Liver (tissue), 8 donors: ENCODE measurements at regions not wholly inside any gene's neighbourhood (a gene's known extent, or its start where the extent isn't known, plus 50 kb on each side); places are given as distances from the start of the nearest gene placed in this dataset.
"Not testable (repeated sequence)": the region's sequence is repeated elsewhere in the genome, so short reads cannot be mapped to it uniquely, and the experiment has no call there.

Experiments
- DNase-seq: peaks from one replicate; pipeline ENCODE4 v3.0.0-alpha.2; 2017; ENCODE audit warnings: low spot score
- H3K27ac ChIP-seq, 2 donors: one replicate each; pipeline ENCODE4 v1.7.0; 2013; ENCODE audit warnings: inconsistent platforms in 2 of 2, low read length in 2 of 2, control low read depth in 1 of 2, low read depth in 1 of 2, mild to moderate bottlenecking in 1 of 2
- H3K27me3 ChIP-seq, 4 donors: one replicate each; pipeline versions ENCODE4 v1.6.1 to v1.7.0; 2013; ENCODE audit warnings: low read length in 3 of 4, inconsistent platforms in 1 of 4, mild to moderate bottlenecking in 1 of 4, moderate library complexity in 1 of 4; ENCODE audit not compliant: control insufficient read depth in 4 of 4, insufficient read depth in 4 of 4
- H3K36me3 ChIP-seq, 4 donors: one replicate each; pipeline versions ENCODE4 v1.6.1 to v1.7.0; 2013; ENCODE audit warnings: low read length in 3 of 4, mild to moderate bottlenecking in 3 of 4, low read depth in 1 of 4, moderate library complexity in 1 of 4; ENCODE audit not compliant: control insufficient read depth in 4 of 4, insufficient read depth in 3 of 4
- H3K4me1 ChIP-seq, 4 donors: one replicate each; pipeline versions ENCODE4 v1.6.1 to v1.7.0; 2013; ENCODE audit warnings: low read length in 3 of 4, mild to moderate bottlenecking in 3 of 4, moderate library complexity in 1 of 4; ENCODE audit not compliant: control insufficient read depth in 4 of 4, insufficient read depth in 4 of 4
- H3K4me3 ChIP-seq, 3 donors: one replicate each; pipeline versions ENCODE4 v1.6.1 to v1.7.0; 2013; ENCODE audit warnings: low read length in 3 of 3, control low read depth in 1 of 3, low read depth in 1 of 3, mild to moderate bottlenecking in 1 of 3
- H3K9ac ChIP-seq, 2 donors: one replicate each; pipeline ENCODE4 v1.7.0; 2013; ENCODE audit warnings: low read length in 2 of 2, mild to moderate bottlenecking in 2 of 2, moderate library complexity in 2 of 2, control low read depth in 1 of 2, low read depth in 1 of 2
- H3K9me3 ChIP-seq, 4 donors: one replicate each; pipeline versions ENCODE4 v1.6.1 to v1.7.0; 2013; ENCODE audit warnings: low read length in 3 of 4; ENCODE audit not compliant: control insufficient read depth in 4 of 4
- EGR1 ChIP-seq, 2 donors: IDR thresholded peaks; 2 replicates each; pipeline ENCODE4 v1.6.1; 2016 to 2018; ENCODE audit warnings: antibody characterized with exemption in 2 of 2, low read depth in 2 of 2
- FOXA1 ChIP-seq: IDR thresholded peaks from 2 replicates; pipeline ENCODE4 v1.6.1; 2016; ENCODE audit warnings: antibody characterized with exemption
- GABPA ChIP-seq, 2 donors: IDR thresholded peaks in 1 of 2; conservative IDR thresholded peaks in 1 of 2; 2 replicates each; pipeline ENCODE4 v1.6.1; 2016; ENCODE audit warnings: antibody characterized with exemption in 2 of 2, mild to moderate bottlenecking in 1 of 2, moderate library complexity in 1 of 2
- HNF4A ChIP-seq, 2 donors: conservative IDR thresholded peaks; 2 replicates each; pipeline ENCODE4 v1.6.1; 2016; ENCODE audit warnings: antibody characterized with exemption in 2 of 2, mild to moderate bottlenecking in 2 of 2
- HNF4G ChIP-seq: IDR thresholded peaks from 2 replicates; pipeline ENCODE4 v1.6.1; 2016; ENCODE audit warnings: antibody characterized with exemption
- MAX ChIP-seq: IDR thresholded peaks from 2 replicates; pipeline ENCODE4 v1.6.1; 2016; ENCODE audit warnings: antibody characterized with exemption
- RXRA ChIP-seq, 2 donors: IDR thresholded peaks; 2 replicates each; pipeline ENCODE4 v1.6.1; 2017 to 2018; ENCODE audit warnings: antibody characterized with exemption in 2 of 2, mild to moderate bottlenecking in 1 of 2
- SP1 ChIP-seq: IDR thresholded peaks from 2 replicates; pipeline ENCODE4 v1.6.1; 2018; ENCODE audit warnings: antibody characterized with exemption, mild to moderate bottlenecking
- TAF1 ChIP-seq: conservative IDR thresholded peaks from 2 replicates; pipeline ENCODE4 v1.6.1; 2016; ENCODE audit warnings: antibody characterized with exemption, mild to moderate bottlenecking
- YY1 ChIP-seq: IDR thresholded peaks from 2 replicates; pipeline ENCODE4 v1.6.1; 2016; ENCODE audit warnings: antibody characterized with exemption, mild to moderate bottlenecking
- WGBS: extraction: QIAGEN DNeasy Blood & Tissue Kit; methylation state at CpG from one replicate; pipeline ENCODE4 v1.1.7; 2013; 5-methylcytosine and 5-hydroxymethylcytosine counted together
- TF ChIP-seq, protein P1 (sequence below): IDR thresholded peaks from 2 replicates; pipeline ENCODE4 v1.6.1; 2016; ENCODE audit warnings: antibody characterized with exemption, mild to moderate bottlenecking
- TF ChIP-seq, protein P2 (sequence below): IDR thresholded peaks from 2 replicates; pipeline ENCODE4 v1.6.1; 2016; ENCODE audit warnings: antibody characterized with exemption
- TF ChIP-seq, protein P3 (sequence below): fragments of 150-350 bp; IDR thresholded peaks from 2 replicates; pipeline ENCODE4 v1.5.1; 2017; ENCODE audit warnings: improper control_type of control experiment, low read depth, low read length; ENCODE audit not compliant: missing input control
- donor health status: healthy.
- donor health status: healthy.
- donor health status: healthy.
- donor health status: healthy.
- donor health status: healthy.

DNA sequence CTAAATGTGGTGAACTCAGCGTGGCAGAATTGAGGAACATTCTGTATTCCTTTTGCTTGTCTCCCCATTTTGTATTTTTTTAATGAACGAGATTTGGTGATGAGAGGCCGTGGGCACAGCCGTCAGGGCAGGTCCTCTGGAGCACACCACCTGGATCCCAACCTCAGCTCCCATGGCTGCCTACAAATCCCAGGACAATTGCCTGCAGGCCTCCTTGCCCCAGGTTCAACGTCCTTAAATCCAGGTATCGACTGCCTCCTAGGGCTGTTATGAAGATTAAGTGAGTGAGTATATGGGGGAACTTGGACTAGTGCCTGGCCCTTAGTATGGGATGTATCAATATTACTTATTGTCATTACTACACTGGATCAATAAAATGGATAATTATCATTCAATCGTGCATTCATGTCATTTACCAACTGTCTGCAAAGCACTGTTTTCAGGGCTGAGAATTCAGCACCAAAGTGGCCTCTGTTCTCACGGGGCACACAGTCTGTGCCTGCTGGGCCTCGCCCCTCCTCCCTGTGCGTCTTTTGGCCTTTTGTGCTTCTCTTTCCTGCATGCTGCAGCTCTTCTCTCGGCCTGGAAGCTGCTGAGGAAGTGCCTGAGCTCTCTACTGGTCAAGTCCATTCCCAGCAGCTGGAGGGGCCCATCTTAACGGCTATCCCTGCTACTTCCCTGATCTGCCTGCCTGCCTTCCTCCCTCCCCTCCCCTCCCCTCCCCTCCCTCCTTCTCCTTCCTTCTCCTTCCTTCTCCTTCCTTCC, 1343.7 kb downstream of the BRD1 start (continued):
- TF ChIP-seq FOXA1: no peak

GRCh38 chr22:48482771-48483170, 1344.9 kb downstream of the BRD1 start:
- Histone ChIP-seq H3K27me3 (peaks cover 0 to 3% (median 0%) of the 10 kb centered on the region in 4 donors), H3K4me1 (no peaks in the 10 kb centered on the region), H3K9ac (no peak overlapping the region), H3K27ac (no peak overlapping the region), H3K9me3 (no peaks in the 10 kb centered on the region), H3K36me3 (no peaks in the 10 kb centered on the region), H3K4me3 (no peak overlapping the region)
- TF ChIP-seq HNF4A (conservative IDR thresholded peaks at IDR 0.05): no peak
- TF ChIP-seq SP1: no peak
- TF ChIP-seq FOXA1: no peak
- no peak for TF ChIP-seq HNF4G
- no peak for TF ChIP-seq RXRA (IDR thresholded peaks at IDR 0.05)
- TF ChIP-seq, protein P1, sequence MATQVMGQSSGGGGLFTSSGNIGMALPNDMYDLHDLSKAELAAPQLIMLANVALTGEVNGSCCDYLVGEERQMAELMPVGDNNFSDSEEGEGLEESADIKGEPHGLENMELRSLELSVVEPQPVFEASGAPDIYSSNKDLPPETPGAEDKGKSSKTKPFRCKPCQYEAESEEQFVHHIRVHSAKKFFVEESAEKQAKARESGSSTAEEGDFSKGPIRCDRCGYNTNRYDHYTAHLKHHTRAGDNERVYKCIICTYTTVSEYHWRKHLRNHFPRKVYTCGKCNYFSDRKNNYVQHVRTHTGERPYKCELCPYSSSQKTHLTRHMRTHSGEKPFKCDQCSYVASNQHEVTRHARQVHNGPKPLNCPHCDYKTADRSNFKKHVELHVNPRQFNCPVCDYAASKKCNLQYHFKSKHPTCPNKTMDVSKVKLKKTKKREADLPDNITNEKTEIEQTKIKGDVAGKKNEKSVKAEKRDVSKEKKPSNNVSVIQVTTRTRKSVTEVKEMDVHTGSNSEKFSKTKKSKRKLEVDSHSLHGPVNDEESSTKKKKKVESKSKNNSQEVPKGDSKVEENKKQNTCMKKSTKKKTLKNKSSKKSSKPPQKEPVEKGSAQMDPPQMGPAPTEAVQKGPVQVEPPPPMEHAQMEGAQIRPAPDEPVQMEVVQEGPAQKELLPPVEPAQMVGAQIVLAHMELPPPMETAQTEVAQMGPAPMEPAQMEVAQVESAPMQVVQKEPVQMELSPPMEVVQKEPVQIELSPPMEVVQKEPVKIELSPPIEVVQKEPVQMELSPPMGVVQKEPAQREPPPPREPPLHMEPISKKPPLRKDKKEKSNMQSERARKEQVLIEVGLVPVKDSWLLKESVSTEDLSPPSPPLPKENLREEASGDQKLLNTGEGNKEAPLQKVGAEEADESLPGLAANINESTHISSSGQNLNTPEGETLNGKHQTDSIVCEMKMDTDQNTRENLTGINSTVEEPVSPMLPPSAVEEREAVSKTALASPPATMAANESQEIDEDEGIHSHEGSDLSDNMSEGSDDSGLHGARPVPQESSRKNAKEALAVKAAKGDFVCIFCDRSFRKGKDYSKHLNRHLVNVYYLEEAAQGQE: no peak
- no peak for TF ChIP-seq GABPA (IDR thresholded peaks at IDR 0.05 in 1 of 2, conservative IDR thresholded peaks at IDR 0.05 in 1 of 2)
- no peak for TF ChIP-seq EGR1 (IDR thresholded peaks at IDR 0.05; ENCODE audit: low read depth in 2 of 2)
- TF ChIP-seq, protein P2, sequence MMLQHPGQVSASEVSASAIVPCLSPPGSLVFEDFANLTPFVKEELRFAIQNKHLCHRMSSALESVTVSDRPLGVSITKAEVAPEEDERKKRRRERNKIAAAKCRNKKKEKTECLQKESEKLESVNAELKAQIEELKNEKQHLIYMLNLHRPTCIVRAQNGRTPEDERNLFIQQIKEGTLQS: no peak
- no peak for TF ChIP-seq TAF1
- no peak for TF ChIP-seq MAX
- TF ChIP-seq YY1: no peak
- TF ChIP-seq, protein P3, sequence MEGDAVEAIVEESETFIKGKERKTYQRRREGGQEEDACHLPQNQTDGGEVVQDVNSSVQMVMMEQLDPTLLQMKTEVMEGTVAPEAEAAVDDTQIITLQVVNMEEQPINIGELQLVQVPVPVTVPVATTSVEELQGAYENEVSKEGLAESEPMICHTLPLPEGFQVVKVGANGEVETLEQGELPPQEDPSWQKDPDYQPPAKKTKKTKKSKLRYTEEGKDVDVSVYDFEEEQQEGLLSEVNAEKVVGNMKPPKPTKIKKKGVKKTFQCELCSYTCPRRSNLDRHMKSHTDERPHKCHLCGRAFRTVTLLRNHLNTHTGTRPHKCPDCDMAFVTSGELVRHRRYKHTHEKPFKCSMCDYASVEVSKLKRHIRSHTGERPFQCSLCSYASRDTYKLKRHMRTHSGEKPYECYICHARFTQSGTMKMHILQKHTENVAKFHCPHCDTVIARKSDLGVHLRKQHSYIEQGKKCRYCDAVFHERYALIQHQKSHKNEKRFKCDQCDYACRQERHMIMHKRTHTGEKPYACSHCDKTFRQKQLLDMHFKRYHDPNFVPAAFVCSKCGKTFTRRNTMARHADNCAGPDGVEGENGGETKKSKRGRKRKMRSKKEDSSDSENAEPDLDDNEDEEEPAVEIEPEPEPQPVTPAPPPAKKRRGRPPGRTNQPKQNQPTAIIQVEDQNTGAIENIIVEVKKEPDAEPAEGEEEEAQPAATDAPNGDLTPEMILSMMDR: no peak
- 73% methylated on average over 2 of the region's 2 CpGs for WGBS
- DNase-seq: no peak

GRCh38 chr22:48482198-48482597, 1345.5 kb downstream of the BRD1 start:
- H3K27me3 ChIP-seq, H3K9ac ChIP-seq, H3K4me3 ChIP-seq, H3K27ac ChIP-seq, H3K36me3 ChIP-seq, DNase-seq, H3K4me1 ChIP-seq, H3K9me3 ChIP-seq: not testable (repeated sequence)
- 93% methylated on average over 11 of the region's 11 CpGs for WGBS
